SW 1271 (cell line): ENCODE measurements at regions not wholly inside any gene's neighbourhood (a gene's known extent, or its start where the extent isn't known, plus 50 kb on each side); places are given as distances from the start of the nearest gene placed in this dataset.

Experiments
- DNase-seq, 2 experiments: peaks; one replicate each; lab custom pipeline; 2025; lab: John Stamatoyannopoulos, UW

GRCh38 chr7:81529785-81530184, 240.1 kb downstream of the HGF start:
- DNase-seq, result no peak

- no peak for DNase-seq
Observed at GRCh38 chr7:81527651-81528050, 242.2 kb downstream of the HGF start.

GRCh38 chr7:81526971-81527370, 242.9 kb downstream of the HGF start:
- DNase-seq, result no peak

GRCh38 chr7:81525841-81526240, 244.0 kb downstream of the HGF start:
- no peak for DNase-seq

GRCh38 chr7:81519886-81520285, 250.0 kb downstream of the HGF start:
- no peak for DNase-seq

GRCh38 chr7:81516898-81517297, 252.9 kb downstream of the HGF start:
- DNase-seq, result no peak

GRCh38 chr7:81515009-81515408, 254.8 kb downstream of the HGF start:
- DNase-seq, result no peak

GRCh38 chr7:81514546-81514945, 255.3 kb downstream of the HGF start:
- DNase-seq, result no peak

GRCh38 chr7:81510122-81510521, 259.7 kb downstream of the HGF start:
- no peak for DNase-seq

GRCh38 chr7:81507221-81507620, 262.6 kb downstream of the HGF start:
- DNase-seq, result no peak

- DNase-seq, result no peak
Observed at GRCh38 chr7:81506609-81507008, 263.2 kb downstream of the HGF start.

GRCh38 chr7:81503771-81504170, 266.1 kb downstream of the HGF start:
- DNase-seq, result no peak

GRCh38 chr7:81503336-81503735, 266.5 kb downstream of the HGF start:
- DNase-seq, result no peak

- peak in 1 of 2 experiments; percentile 11 for DNase-seq
Observed at GRCh38 chr7:81501220-81501619, 268.6 kb downstream of the HGF start.

- DNase-seq, result no peak
Observed at GRCh38 chr7:81500631-81501030, 269.2 kb downstream of the HGF start.

GRCh38 chr7:81499262-81500116, 270.4 kb downstream of the HGF start:
- DNase-seq, result peak; percentile 2 to 79

- DNase-seq, result no peak
Observed at GRCh38 chr7:81498176-81498575, 271.7 kb downstream of the HGF start.

- DNase-seq, result no peak
Observed at GRCh38 chr7:81492910-81493309, 276.9 kb downstream of the HGF start.

- DNase-seq, result no peak
Observed at GRCh38 chr7:81492240-81492639, 277.6 kb downstream of the HGF start.

GRCh38 chr7:81491573-81491972, 278.3 kb downstream of the HGF start:
- DNase-seq, result no peak

GRCh38 chr7:81488210-81488609, 281.6 kb downstream of the HGF start:
- DNase-seq, result no peak

- DNase-seq, result no peak
Observed at GRCh38 chr7:81487516-81487915, 282.3 kb downstream of the HGF start.

- DNase-seq, result no peak
Observed at GRCh38 chr7:81484261-81484660, 285.6 kb downstream of the HGF start.

- DNase-seq, result peak in 1 of 2 experiments; percentile 38
Observed at GRCh38 chr7:81482600-81483186, 287.2 kb downstream of the HGF start.
